H7 (cell line): ENCODE measurements at regions not wholly inside any gene's neighbourhood (a gene's known extent, or its start where the extent isn't known, plus 50 kb on each side); places are given as distances from the start of the nearest gene placed in this dataset.
"Not testable (repeated sequence)": the region's sequence is repeated elsewhere in the genome, so short reads cannot be mapped to it uniquely, and the experiment has no call there.

Experiments used
- DNase-seq: peaks from one replicate; pipeline ENCODE4 v3.0.0; 2012
- H3K27me3 ChIP-seq: 2 replicates; pipeline ENCODE4 v1.6.0; 2011; ENCODE audit warnings: mild to moderate bottlenecking, low read length; ENCODE audit not compliant: control insufficient read depth, insufficient read depth
- H3K36me3 ChIP-seq: replicated peaks from 2 replicates; pipeline ENCODE4 v1.5.1; 2011; ENCODE audit warnings: low read length; ENCODE audit not compliant: control insufficient read depth, insufficient read depth
- H3K4me3 ChIP-seq: 2 replicates; pipeline ENCODE4 v1.5.1; 2011; ENCODE audit warnings: low read depth, mild to moderate bottlenecking, control low read depth, low read length, moderate library complexity; ENCODE audit not compliant: insufficient read depth

DNA sequence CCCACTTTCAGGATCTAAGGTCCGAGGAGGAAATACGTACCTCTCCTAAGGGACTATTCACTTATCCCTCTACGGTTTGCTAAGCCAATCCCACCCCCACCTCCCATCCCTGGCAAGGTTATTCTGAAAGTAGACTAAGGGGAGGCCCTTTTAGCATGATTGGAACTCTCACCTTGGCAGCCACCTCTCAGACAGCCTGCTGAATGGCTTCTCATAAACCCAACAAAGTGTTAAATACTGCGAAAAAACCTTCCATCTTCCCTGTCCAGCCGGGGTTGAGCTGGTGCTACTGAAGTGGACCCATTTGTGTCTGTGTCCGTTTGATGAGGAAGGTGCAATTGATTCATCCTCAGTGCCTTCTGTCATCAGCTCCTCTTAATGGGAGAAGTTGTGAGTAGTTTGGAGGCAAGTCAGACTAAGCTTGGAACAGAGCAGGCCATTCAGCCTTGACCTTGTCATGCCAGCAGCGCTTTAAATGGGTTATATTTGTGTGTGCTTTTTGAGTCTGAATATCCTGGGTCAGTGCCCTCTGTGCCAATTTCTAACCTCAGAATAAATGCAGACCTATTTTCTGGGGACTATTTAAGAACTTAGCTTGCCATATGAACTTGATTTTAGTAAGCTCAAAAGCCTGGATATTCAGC lies 476.3 kb upstream of the ZNF608 start:
- DNase-seq: no peak
- Histone ChIP-seq H3K4me3 (no peak overlapping the region), H3K27me3 (no peaks in the 10 kb centered on the region), H3K36me3 (no peaks in the 10 kb centered on the region)

GRCh38 chr5:125225424-125225823 lies 479.0 kb upstream of the ZNF608 start:
- no peak for DNase-seq
- Histone ChIP-seq H3K27me3 (no peaks in the 10 kb centered on the region), H3K4me3 (no peak overlapping the region), H3K36me3 (no peaks in the 10 kb centered on the region)

DNA sequence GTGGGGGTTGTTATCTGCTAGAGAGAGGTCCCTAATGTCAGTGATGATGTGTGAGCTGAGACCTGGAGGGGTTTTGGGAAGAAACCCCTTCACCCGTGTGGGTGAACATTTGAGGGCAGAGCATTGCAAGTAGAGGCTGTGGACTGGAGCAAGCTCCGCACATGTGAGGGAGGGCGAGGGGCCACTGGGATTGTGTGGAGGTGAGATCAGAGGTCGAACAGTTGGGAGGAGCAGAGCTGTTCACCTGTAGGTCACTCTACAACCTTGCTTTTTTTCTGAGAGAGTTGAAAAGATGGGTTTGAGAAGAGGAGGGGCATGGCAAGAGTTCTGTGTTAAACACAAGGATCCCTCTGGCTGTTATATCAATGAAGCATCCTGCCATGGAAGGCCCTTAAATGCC lies 480.4 kb upstream of the ZNF608 start:
- no peak for DNase-seq
- Histone ChIP-seq H3K27me3 (no peaks in the 10 kb centered on the region), H3K36me3 (no peaks in the 10 kb centered on the region), H3K4me3 (no peak overlapping the region)

- DNase-seq: peak; percentile 8
- no peaks in the 10 kb centered on the region for H3K36me3 ChIP-seq
- H3K27me3 ChIP-seq: no peaks in the 10 kb centered on the region
- H3K4me3 ChIP-seq: no peak overlapping the region
Measured at GRCh38 chr5:125227333-125228095, 481.1 kb upstream of the ZNF608 start.

DNA sequence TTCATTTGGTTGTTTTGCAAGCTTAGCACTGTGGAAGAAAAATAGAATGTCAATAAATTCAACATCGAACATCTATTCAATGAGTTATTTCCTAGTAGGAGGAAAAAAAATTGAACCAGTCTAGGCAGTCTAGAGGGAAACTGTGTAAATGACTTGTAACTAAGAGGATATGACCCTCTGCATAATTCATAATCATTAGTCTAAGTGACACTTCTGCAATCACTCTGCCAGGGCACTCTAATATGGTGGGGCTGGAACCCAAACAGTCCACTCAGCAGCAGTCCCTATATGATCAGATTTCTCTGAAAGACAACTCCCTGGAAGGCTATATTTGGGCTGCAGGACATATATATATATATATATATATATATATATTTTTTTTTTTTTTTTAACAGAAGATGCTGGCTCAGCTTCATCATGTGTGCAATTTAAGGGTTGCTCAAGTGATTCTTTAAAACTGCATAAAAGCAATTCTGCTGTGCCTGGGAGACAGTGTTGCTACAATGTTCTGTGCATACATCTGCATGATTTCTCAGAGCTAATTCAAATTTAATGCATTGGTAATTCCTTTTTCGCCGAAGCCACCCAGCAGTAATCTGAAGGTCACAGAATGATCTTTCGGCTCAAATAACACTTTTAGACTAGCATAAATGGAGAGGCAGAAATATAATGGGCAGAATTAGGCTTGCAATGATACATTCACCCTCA lies 482.1 kb upstream of the ZNF608 start:
- no peak for DNase-seq
- Histone ChIP-seq H3K4me3 (no peak overlapping the region), H3K27me3 (no peaks in the 10 kb centered on the region), H3K36me3 (no peaks in the 10 kb centered on the region)

- no peaks in the 10 kb centered on the region for H3K27me3 ChIP-seq
- no peak overlapping the region for H3K4me3 ChIP-seq
- H3K36me3 ChIP-seq: no peaks in the 10 kb centered on the region
- DNase-seq: no peak
Measured at GRCh38 chr5:125229556-125229955, 483.1 kb upstream of the ZNF608 start.

DNA sequence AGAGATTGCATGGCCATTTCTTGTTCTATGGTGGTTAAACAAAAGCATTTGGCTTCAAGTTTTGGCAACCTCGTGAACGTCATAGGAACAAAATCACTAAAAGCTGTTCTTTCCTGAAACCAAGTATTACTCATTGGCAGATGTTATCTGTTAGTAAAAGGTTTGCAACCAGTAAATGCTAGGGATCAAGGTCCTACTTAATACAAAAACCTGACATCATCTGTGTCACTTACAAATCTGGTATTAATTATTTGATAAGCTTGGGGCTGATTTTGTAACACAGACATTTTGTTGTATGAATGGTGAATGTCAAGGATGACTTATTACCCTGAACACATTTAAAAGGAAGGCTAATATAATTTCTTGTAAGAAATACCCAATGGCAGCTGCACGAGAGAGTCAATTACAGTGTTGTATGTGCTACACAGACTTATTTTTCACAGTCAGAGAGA lies 486.4 kb upstream of the ZNF608 start:
- DNase-seq: no peak
- no peaks in the 10 kb centered on the region for H3K36me3 ChIP-seq
- no peaks in the 10 kb centered on the region for H3K27me3 ChIP-seq
- no peak overlapping the region for H3K4me3 ChIP-seq

GRCh38 chr5:125233944-125234343 lies 487.5 kb upstream of the ZNF608 start:
- Histone ChIP-seq H3K4me3 (no peak overlapping the region), H3K36me3 (no peaks in the 10 kb centered on the region), H3K27me3 (no peaks in the 10 kb centered on the region)
- DNase-seq: no peak

GRCh38 chr5:125236007-125236406 lies 489.6 kb upstream of the ZNF608 start:
- Histone ChIP-seq H3K27me3 (no peaks in the 10 kb centered on the region), H3K4me3 (no peak overlapping the region), H3K36me3 (no peaks in the 10 kb centered on the region)
- no peak for DNase-seq

GRCh38 chr5:125236981-125237380 lies 490.5 kb upstream of the ZNF608 start:
- no peaks in the 10 kb centered on the region for H3K36me3 ChIP-seq
- DNase-seq: peak; percentile 13
- H3K27me3 ChIP-seq: no peaks in the 10 kb centered on the region
- no peak overlapping the region for H3K4me3 ChIP-seq

DNA sequence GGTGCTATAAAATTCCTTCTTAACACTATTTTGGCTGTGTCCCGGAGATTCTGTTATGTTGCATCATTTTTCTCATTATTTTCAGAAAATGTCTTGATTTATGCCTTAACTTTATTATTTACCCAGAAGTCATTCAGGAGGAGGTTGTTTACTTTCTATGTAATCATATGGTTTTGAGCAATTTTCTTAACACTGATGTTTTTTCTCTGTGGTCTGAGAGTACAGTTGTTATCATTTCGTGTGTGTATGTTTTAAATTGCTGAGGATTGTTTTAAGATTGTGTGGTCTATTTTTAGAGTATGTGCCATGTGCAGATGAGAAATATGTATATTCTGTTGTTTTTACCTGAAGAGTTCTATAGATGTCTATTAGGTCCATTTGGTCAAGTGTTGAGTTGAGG lies 498.1 kb upstream of the ZNF608 start:
- no peak for DNase-seq
- Histone ChIP-seq H3K4me3 (no peak overlapping the region), H3K36me3 (no peaks in the 10 kb centered on the region), H3K27me3 (no peaks in the 10 kb centered on the region)

GRCh38 chr5:125245216-125245615 lies 498.8 kb upstream of the ZNF608 start:
- no peak for DNase-seq
- Histone ChIP-seq H3K36me3 (no peaks in the 10 kb centered on the region), H3K27me3 (no peaks in the 10 kb centered on the region), H3K4me3 (no peak overlapping the region)

GRCh38 chr5:125249400-125249799 lies 503.0 kb upstream of the ZNF608 start:
- H3K27me3 ChIP-seq: no peaks in the 10 kb centered on the region
- no peak overlapping the region for H3K4me3 ChIP-seq
- no peak for DNase-seq
- H3K36me3 ChIP-seq: no peaks in the 10 kb centered on the region

GRCh38 chr5:125251703-125252102 lies 505.3 kb upstream of the ZNF608 start:
- H3K27me3 ChIP-seq: no peaks in the 10 kb centered on the region
- no peak for DNase-seq
- H3K36me3 ChIP-seq: no peaks in the 10 kb centered on the region
- H3K4me3 ChIP-seq: no peak overlapping the region

GRCh38 chr5:125253634-125254033 lies 507.2 kb upstream of the ZNF608 start:
- H3K4me3 ChIP-seq, H3K36me3 ChIP-seq, H3K27me3 ChIP-seq, DNase-seq: not testable (repeated sequence)
